NCI-H146 (cell line): ENCODE measurements at regions not wholly inside any gene's neighbourhood (a gene's known extent, or its start where the extent isn't known, plus 50 kb on each side); places are given as distances from the start of the nearest gene placed in this dataset.

Experiments
- DNase-seq: peaks from one replicate; lab custom pipeline; 2025; lab: John Stamatoyannopoulos, UW

- DNase-seq, result no peak
These were observed 548.2 kb upstream of the CLINT1 start for GRCh38 chr5:158406884-158407823.

- DNase-seq, result no peak
These were observed 539.6 kb upstream of the CLINT1 start for GRCh38 chr5:158398360-158399201.

- no peak for DNase-seq
These were observed 538.3 kb upstream of the CLINT1 start for GRCh38 chr5:158397278-158397677.

GRCh38 chr5:158394102-158394501, 535.2 kb upstream of the CLINT1 start:
- no peak for DNase-seq

GRCh38 chr5:158393457-158393856, 534.5 kb upstream of the CLINT1 start:
- no peak for DNase-seq

- no peak for DNase-seq
These were observed 533.8 kb upstream of the CLINT1 start for GRCh38 chr5:158392753-158393152.

- no peak for DNase-seq
These were observed 531.6 kb upstream of the CLINT1 start for GRCh38 chr5:158390577-158390976.

- DNase-seq, result no peak
These were observed 530.8 kb upstream of the CLINT1 start for GRCh38 chr5:158389786-158390185.

- no peak for DNase-seq
These were observed 529.1 kb upstream of the CLINT1 start for GRCh38 chr5:158388021-158388420.

GRCh38 chr5:158387499-158387898, 528.6 kb upstream of the CLINT1 start:
- DNase-seq, result no peak

GRCh38 chr5:158385982-158386381, 527.0 kb upstream of the CLINT1 start:
- no peak for DNase-seq

- no peak for DNase-seq
These were observed 525.9 kb upstream of the CLINT1 start for GRCh38 chr5:158384535-158385481.

- DNase-seq, result no peak
These were observed 524.5 kb upstream of the CLINT1 start for GRCh38 chr5:158383486-158383885.

- DNase-seq, result no peak
These were observed 523.5 kb upstream of the CLINT1 start for GRCh38 chr5:158382473-158382872.

GRCh38 chr5:158381614-158382160, 522.7 kb upstream of the CLINT1 start:
- no peak for DNase-seq

- DNase-seq, result no peak
These were observed 521.7 kb upstream of the CLINT1 start for GRCh38 chr5:158380661-158381060.

GRCh38 chr5:158378931-158379330, 520.0 kb upstream of the CLINT1 start:
- DNase-seq, result no peak

GRCh38 chr5:158376679-158377078, 517.7 kb upstream of the CLINT1 start:
- DNase-seq, result no peak

- no peak for DNase-seq
These were observed 516.6 kb upstream of the CLINT1 start for GRCh38 chr5:158375531-158375930.

GRCh38 chr5:158373608-158374395, 514.9 kb upstream of the CLINT1 start:
- DNase-seq, result no peak

GRCh38 chr5:158369241-158369640, 510.3 kb upstream of the CLINT1 start:
- no peak for DNase-seq
